HepG2 (cell line): ENCODE measurements at regions not wholly inside any gene's neighbourhood (a gene's known extent, or its start where the extent isn't known, plus 50 kb on each side); places are given as distances from the start of the nearest gene placed in this dataset.

Experiments used
- ATAC-seq: fragments of 200-7000 bp; cut with Tn5 transposase; 3 replicates; pipeline ENCODE4 v1.9.1; 2020; ENCODE audit warnings: mild to moderate bottlenecking, moderate library complexity
- BruUV-seq: library from RNA; stranded (reverse); fragments of 400-500 nt; replicated peaks from 2 replicates; lab custom pipeline; 2021; lab: Mats Ljungman, UMichigan
- CTCF ChIA-PET: fragments of 300-600 bp; formaldehyde crosslinking; extraction: SDS; loops from one replicate; lab custom pipeline; 2021; ENCODE audit warnings: low total read pairs, inconsistent platforms, low intra/inter-chr PET ratio; lab: Yijun Ruan, JAX
- POLR2A ChIA-PET: fragments of 350-600 bp; sonication (Branson Sonifier 250); formaldehyde crosslinking; loops from one replicate; lab custom pipeline; 2020; ENCODE audit warnings: antibody characterized with exemption, inconsistent platforms; lab: Yijun Ruan, JAX
- DNase-seq: peaks from one replicate; pipeline ENCODE4 v3.0.0-alpha.2; 2015; ENCODE audit warnings: low spot score
- FAIRE-seq: peaks from 3 replicates; lab custom pipeline; 2011; peaks lifted over from hg19 to GRCh38; lab: Jason Lieb, UNC
- H2AFZ ChIP-seq: one replicate; pipeline ENCODE4 v1.6.1; 2011; ENCODE audit warnings: low read length, inconsistent platforms
- H3K27ac ChIP-seq: fragments of 300-600 bp; 3 replicates; pipeline ENCODE4 v1.8.0; 2011; ENCODE audit warnings: mixed run types, mild to moderate bottlenecking, mixed read lengths, low read length, inconsistent platforms; ENCODE audit not compliant: insufficient read depth; ENCODE audit errors: extremely low read length
- H3K27me3 ChIP-seq, 2 experiments: fragments of 200-600 bp in 1 of 2; 2 replicates in 1 of 2; 3 replicates in 1 of 2; pipeline versions ENCODE4 v1.6.0 to v1.8.0; 2011; ENCODE audit warnings: low read length in 2 of 2, mild to moderate bottlenecking in 2 of 2, moderate library complexity in 2 of 2, inconsistent platforms in 1 of 2; ENCODE audit not compliant: insufficient read depth in 2 of 2, control insufficient read depth in 1 of 2
- H3K36me3 ChIP-seq, 2 experiments: fragments of 200-600 bp in 1 of 2; replicated peaks in 1 of 2; 2 replicates in 1 of 2; 3 replicates in 1 of 2; pipeline versions ENCODE4 v1.5.1 to v1.8.0; 2011; ENCODE audit warnings: low read length in 2 of 2, inconsistent platforms in 1 of 2; ENCODE audit not compliant: insufficient read depth in 2 of 2, control insufficient read depth in 1 of 2
- H3K4me1 ChIP-seq: 2 replicates; pipeline ENCODE4 v1.5.1; 2012; ENCODE audit warnings: low read length, inconsistent platforms; ENCODE audit not compliant: insufficient read depth
- H3K4me2 ChIP-seq: 2 replicates; pipeline ENCODE4 v1.6.0; 2011; ENCODE audit warnings: low read depth, low read length, inconsistent platforms
- H3K4me3 ChIP-seq, 3 experiments: fragments of 200-600 bp in 1 of 3; sonication (generic), shearing (Covaris generic) in 1 of 3; replicated peaks in 1 of 3; 2 replicates each; pipeline ENCODE4 v1.5.1; 2011 to 2016; ENCODE audit warnings: low read length in 3 of 3, inconsistent platforms in 2 of 3, low read depth in 2 of 3, mild to moderate bottlenecking in 2 of 3, control low read depth in 1 of 3, mixed read lengths in 1 of 3; ENCODE audit not compliant: insufficient read depth in 1 of 3
- H3K79me2 ChIP-seq: one replicate; pipeline ENCODE4 v1.6.1; 2011; ENCODE audit warnings: low read length, inconsistent platforms; ENCODE audit not compliant: insufficient read depth
- H3K9ac ChIP-seq: 2 replicates; pipeline ENCODE4 v1.6.0; 2011; ENCODE audit warnings: mild to moderate bottlenecking, low read depth, low read length, inconsistent platforms; ENCODE audit not compliant: insufficient read depth
- H3K9me3 ChIP-seq: 2 replicates; pipeline ENCODE4 v1.5.1; 2012; ENCODE audit warnings: mild to moderate bottlenecking, low read length
- H4K20me1 ChIP-seq: 2 replicates; pipeline ENCODE4 v1.6.0; 2011; ENCODE audit warnings: inconsistent platforms, mild to moderate bottlenecking, low read length, moderate library complexity; ENCODE audit not compliant: insufficient read depth
- CBFB ChIP-seq: sonication (generic); formaldehyde crosslinking; IDR thresholded peaks from 2 replicates; pipeline ENCODE4 v1.4.0; 2020; ENCODE audit warnings: missing genetic modification reagents
- CEBPG ChIP-seq: IDR thresholded peaks from 2 replicates; pipeline ENCODE4 v1.6.1; 2016
- CENPX ChIP-seq: sonication (generic); formaldehyde crosslinking; IDR thresholded peaks from 2 replicates; pipeline ENCODE4 v1.9.0; 2021; ENCODE audit warnings: mild to moderate bottlenecking, missing genetic modification reagents, moderate library complexity
- EEA1 ChIP-seq: sonication (generic); formaldehyde crosslinking; IDR thresholded peaks from 2 replicates; pipeline ENCODE4 v1.5.1; 2020; ENCODE audit warnings: mild to moderate bottlenecking, missing genetic modification reagents, borderline replicate concordance
- ELF1 ChIP-seq: sonication (generic); formaldehyde crosslinking; IDR thresholded peaks from 2 replicates; pipeline ENCODE4 v1.4.0; 2020; ENCODE audit warnings: missing genetic modification reagents
- EP300 ChIP-seq, 3 experiments: sonication (generic) in 1 of 3; formaldehyde crosslinking in 1 of 3; IDR thresholded peaks; 2 replicates each; pipeline versions ENCODE4 v1.5.1 to v1.6.1; 2011 to 2020; ENCODE audit warnings: low read depth in 2 of 3, low read length in 2 of 3, borderline replicate concordance in 1 of 3, improper control_type of control experiment in 1 of 3, mild to moderate bottlenecking in 1 of 3, missing genetic modification reagents in 1 of 3, moderate library complexity in 1 of 3
- WGBS: methylation state at CpG from one replicate; pipeline ENCODE4 v1.1.6; 2017; ENCODE audit warnings: low lambda C conversion rate; 5-methylcytosine and 5-hydroxymethylcytosine counted together
- in situ Hi-C: cut with HindIII; loops from 2 replicates; pipeline ENCODE4 v1.10.0; 2017; ENCODE audit warnings: low pct_unique_long_range_greater_than_20kb; ENCODE audit not compliant: extremely low pct_ligation_motif_present
- intact Hi-C: fragments of 100-400 bp; cut with micrococcal nuclease; formaldehyde crosslinking; loops from one replicate; pipeline ENCODE4 v1.10.0; 2022; ENCODE audit not compliant: unreplicated experiment
- TF ChIP-seq, protein P1 (sequence below): sonication (generic); formaldehyde crosslinking; IDR thresholded peaks from 2 replicates; pipeline ENCODE4 v1.5.1; 2020; ENCODE audit warnings: mild to moderate bottlenecking, missing genetic modification reagents, moderate library complexity

DNA sequence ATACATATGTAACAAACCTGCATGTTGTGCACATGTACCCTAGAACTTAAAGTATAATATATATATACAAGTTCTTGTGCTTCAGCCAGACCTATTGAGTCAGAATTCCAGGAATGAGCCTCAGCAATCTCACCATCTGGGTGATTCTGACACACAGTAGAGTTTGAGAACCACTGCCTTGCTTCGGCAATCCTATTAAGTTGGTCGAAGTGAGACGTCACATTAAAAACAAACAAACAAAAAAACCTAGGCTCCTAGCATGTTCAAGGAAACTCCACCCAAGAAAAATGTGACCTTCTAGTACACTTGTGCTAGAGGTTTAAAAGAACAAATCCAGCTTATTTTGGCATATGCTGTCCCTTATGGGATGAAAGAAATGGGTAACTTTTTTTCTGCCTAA is 115.8 kb downstream of the SINHCAF start (continued):
- no peak for TF ChIP-seq EEA1
- TF ChIP-seq EP300 (IDR thresholded peaks at IDR 0.05; ENCODE audit: low read depth in 2 of 2, low read length in 2 of 2): no peak
- TF ChIP-seq EP300 (CRISPR knock-in tag; IDR thresholded peaks at IDR 0.05; ENCODE audit: borderline replicate concordance): no peak
- no peak for TF ChIP-seq CBFB (CRISPR knock-in tag)

DNA sequence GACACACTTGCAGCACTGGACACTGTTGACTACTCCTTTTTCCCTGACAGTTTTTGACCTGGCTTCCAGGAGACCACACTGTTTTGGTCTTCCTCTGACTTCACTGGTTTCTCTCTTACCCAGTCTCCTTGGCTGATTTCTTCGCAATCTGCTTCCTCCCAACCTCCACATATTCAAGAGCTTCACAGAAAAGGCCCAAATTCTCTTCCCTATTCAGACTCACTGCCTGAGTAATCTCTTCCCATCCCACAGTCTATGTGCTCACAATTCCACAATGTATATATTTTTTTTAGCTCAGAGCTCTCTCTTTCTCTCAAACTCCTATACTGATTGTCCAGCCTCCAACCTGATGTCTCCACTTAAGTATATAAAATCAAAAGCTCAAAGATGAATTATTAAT is 115.4 kb downstream of the SINHCAF start:
- CTCF ChIA-PET: no interaction called here
- Histone ChIP-seq H3K27me3 (no peaks in the 10 kb centered on the region; a peak in 1 of 5 replicates), H4K20me1 (no peaks in the 10 kb centered on the region), H3K79me2 (no peaks in the 10 kb centered on the region), H2AFZ (no peak overlapping the region), H3K9me3 (no peaks in the 10 kb centered on the region), H3K36me3 (no peaks in the 10 kb centered on the region), H3K4me2 (no peak overlapping the region), H3K27ac (no peak overlapping the region), H3K9ac (no peak overlapping the region), H3K4me1 (no peaks in the 10 kb centered on the region), H3K4me3 (no peak overlapping the region)
- POLR2A ChIA-PET: no interaction called here
- intact Hi-C loops (no loop called here), in situ Hi-C loops (no loop called here)
- DNase-seq (no peak), FAIRE-seq (no peak), ATAC-seq (no peak)
- TF ChIP-seq, protein P1, sequence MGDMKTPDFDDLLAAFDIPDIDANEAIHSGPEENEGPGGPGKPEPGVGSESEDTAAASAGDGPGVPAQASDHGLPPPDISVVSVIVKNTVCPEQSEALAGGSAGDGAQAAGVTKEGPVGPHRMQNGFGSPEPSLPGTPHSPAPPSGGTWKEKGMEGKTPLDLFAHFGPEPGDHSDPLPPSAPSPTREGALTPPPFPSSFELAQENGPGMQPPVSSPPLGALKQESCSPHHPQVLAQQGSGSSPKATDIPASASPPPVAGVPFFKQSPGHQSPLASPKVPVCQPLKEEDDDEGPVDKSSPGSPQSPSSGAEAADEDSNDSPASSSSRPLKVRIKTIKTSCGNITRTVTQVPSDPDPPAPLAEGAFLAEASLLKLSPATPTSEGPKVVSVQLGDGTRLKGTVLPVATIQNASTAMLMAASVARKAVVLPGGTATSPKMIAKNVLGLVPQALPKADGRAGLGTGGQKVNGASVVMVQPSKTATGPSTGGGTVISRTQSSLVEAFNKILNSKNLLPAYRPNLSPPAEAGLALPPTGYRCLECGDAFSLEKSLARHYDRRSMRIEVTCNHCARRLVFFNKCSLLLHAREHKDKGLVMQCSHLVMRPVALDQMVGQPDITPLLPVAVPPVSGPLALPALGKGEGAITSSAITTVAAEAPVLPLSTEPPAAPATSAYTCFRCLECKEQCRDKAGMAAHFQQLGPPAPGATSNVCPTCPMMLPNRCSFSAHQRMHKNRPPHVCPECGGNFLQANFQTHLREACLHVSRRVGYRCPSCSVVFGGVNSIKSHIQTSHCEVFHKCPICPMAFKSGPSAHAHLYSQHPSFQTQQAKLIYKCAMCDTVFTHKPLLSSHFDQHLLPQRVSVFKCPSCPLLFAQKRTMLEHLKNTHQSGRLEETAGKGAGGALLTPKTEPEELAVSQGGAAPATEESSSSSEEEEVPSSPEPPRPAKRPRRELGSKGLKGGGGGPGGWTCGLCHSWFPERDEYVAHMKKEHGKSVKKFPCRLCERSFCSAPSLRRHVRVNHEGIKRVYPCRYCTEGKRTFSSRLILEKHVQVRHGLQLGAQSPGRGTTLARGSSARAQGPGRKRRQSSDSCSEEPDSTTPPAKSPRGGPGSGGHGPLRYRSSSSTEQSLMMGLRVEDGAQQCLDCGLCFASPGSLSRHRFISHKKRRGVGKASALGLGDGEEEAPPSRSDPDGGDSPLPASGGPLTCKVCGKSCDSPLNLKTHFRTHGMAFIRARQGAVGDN: no peak
- no peak for TF ChIP-seq CENPX (CRISPR knock-in tag)
- TF ChIP-seq ELF1 (CRISPR knock-in tag): no peak
- no peak for TF ChIP-seq CEBPG (CRISPR knock-in tag)
- BruUV-seq: no TSS peak
- 41% methylated on average over 1 of the region's 1 CpG for WGBS
